HG03565 (cell line): ENCODE measurements at regions not wholly inside any gene's neighbourhood (a gene's known extent, or its start where the extent isn't known, plus 50 kb on each side); places are given as distances from the start of the nearest gene placed in this dataset.

Experiments
- ATAC-seq: cut with Tn5 transposase; IDR thresholded peaks from one replicate; pipeline ENCODE4 v1.9.1; 2021; ENCODE audit warnings: mild to moderate bottlenecking, moderate library complexity; ENCODE audit not compliant: unreplicated experiment

DNA sequence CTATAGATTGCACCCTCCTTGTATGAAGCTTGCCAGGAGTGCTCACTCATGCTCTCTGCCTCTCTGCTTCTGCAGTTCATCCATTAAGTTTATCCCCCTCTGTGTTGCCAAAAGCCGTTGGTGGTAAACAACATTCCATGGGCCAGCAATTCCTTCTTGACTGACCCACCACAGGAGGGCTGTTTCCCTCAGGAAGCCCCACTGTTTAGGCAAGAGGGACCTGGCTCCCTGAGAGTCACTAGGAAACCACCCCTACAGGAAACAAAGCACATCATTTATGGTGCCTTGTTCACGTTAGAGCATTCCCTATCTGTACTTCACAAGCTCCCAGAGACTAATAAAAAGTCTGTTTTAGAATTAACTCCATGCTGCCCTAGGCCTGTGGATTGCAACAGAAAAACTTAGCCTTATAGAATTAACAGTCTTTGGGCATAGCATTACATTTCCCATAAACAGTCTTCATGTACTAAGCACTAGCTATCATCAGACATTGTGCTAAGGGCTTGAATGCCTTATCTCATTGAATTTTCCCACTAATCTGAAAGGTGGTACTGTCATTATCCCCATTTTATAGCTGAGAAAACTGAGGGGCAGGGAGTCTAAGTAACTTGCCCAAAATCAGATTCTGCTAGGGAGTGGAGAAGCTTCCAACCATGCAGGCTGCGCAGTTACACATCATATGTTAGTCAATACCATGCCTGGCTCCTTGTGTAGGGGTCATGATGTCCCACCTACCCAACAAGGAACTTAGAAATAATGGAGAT, 149.9 kb downstream of the SHQ1 start:
- ATAC-seq, result no peak

DNA sequence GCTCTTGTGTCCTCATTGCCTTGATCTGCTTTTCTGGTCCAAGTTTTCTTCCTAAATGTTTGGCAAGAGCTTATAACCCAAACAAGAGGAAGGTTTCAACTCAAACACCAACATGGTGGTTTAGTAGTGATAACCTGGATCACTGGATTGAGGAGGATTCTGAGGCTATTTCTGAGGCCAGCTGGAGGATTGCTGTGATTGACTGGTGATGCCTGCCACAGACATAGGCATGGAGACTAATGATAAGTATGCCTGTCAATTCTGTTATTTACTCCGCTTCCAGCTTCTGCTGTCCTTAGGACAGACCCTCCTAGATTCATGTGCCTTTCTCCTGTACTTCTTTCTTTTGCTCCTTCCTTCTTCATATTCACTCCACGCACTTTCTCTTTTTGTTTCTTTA, 150.5 kb downstream of the SHQ1 start:
- ATAC-seq, result no peak

DNA sequence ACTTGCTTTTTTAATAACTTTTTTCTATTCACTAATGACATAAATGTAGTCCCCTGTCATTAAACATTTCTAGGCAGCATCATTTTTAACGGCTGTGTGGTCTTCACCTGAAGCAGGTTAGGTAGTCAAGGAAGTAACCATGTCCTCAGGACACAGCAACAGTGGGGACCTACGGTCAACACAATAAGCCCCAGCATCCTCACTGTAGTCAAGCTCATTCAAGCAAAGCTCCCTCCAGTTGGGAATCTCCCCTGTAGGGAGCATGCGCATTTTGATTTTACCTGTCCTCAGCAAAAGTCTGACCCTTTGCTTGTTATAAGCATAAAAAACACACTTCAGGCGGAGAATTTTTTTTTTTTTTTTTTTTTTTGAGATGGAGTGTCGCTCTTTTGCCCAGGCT, 151.4 kb downstream of the SHQ1 start:
- ATAC-seq, result no peak

DNA sequence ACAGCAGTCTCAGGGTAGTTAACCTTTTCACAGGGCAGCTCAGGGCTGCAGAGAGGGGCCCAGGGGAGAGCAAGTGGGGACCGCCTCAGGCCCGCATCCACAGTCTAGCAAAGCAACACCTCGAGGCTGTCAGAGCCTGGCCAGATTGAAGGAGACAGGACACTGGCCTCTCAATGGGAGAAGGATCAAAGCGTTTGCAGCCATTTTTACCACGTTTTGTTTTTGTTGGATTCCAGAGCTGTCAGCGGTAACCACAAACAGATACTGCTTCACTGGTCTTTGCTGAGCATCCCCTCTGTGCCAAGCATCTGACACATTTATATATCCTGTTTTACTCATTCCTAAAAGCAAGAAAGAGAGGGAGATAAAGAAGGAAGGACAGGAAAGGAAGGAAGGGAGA, 153.8 kb downstream of the SHQ1 start:
- ATAC-seq, result no peak

DNA sequence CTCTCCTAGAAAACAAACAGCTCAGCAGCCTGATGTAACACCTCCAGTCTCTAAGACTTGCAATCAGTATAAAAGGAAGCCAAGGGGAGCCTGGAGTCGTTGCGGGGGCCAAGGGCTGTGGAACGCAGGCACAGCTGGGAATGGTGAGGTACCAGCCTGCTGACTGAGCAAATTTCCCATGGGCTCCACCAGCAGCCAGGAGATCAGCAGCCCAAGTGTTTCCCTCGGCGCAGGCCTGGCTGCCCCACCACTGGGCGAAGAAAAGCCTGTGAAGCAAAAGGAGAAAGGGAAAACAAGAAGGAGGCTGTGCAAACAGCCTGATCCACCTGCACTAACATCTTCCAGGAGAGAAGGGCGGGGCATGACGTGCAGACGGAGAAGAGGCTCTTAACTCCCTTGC, 155.3 kb downstream of the SHQ1 start:
- no peak for ATAC-seq

DNA sequence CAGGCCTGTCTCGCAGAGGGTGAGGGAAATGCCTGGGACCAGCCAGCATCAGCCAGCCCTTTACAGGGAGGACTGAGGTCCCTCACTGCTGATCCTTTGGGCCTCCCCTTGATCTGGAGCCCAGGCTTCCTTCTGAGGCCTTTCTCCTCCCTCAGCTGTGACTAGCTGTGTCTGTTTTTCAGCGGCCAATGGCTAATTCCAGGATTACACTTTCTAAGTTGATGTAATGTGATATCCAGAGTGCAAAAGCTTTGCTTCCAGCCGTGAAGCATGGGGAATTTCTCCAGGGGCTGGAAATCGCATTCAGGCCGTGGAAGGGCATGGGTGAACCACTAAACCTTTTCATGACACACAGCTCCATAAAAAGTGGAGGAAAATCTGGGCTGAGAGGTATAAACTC, 157.6 kb downstream of the SHQ1 start:
- no peak for ATAC-seq

DNA sequence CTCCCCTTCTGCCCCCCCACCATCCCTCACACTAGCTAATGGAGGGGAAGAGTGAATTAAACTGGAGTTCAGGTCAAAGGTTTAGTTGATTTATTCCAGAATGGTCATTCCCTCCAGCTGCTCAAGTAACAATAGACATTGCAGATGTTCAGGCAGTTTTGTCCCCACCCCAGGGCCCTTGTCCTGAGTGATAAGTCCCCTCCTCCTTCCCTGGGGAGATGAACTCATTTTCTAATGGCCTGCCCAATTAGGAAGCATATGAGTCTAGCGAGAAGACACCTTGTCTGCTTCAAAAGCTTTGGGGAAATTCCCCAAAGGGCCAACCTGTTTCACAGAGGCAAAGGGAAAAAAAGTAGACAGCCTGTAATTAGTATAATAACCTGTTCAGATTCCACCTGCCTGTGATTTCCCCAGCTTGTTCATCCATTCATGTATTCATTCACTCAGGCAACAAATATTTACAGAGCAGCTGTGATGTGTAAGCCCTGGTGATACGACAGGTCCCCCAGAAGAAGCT, 165.3 kb downstream of the SHQ1 start:
- ATAC-seq, result peak; percentile 60

DNA sequence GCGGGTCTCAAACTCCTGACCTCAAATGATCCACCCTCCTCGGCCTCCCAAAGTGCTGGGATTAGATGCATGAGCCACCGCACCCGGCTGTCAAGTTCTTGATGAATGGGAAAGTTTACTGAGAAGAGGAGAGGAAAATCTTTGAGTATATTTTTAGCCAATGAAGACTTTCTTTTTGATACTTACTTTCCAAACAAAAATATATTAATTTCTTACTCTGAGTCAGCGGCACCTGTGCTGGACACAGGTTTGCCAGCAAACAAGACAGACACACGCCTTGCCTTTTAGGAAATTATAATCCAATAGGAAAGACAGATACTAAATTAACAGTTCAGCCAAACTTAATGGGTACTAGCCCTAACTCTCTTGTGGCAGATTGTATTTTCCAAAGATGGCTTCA, 166.6 kb downstream of the SHQ1 start:
- ATAC-seq, result no peak

DNA sequence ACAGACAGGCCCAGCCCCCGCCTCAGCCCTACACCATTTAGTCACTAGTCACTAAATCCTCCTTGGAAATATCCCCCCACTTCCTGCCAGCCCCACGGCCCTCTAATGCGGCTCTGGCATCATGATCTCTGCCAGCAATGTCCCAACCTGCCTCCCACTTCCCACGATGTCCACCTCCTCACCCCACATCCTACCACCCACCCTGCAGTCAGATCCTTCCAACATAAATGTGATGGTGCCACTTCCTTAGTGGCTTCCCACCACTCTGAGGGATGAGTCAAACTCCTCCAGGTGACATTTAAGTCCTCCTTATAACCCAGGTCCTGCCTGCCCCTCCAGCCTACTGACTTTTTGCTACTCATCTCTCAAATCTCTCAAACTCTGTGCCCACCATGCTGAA, 167.5 kb downstream of the SHQ1 start:
- no peak for ATAC-seq

DNA sequence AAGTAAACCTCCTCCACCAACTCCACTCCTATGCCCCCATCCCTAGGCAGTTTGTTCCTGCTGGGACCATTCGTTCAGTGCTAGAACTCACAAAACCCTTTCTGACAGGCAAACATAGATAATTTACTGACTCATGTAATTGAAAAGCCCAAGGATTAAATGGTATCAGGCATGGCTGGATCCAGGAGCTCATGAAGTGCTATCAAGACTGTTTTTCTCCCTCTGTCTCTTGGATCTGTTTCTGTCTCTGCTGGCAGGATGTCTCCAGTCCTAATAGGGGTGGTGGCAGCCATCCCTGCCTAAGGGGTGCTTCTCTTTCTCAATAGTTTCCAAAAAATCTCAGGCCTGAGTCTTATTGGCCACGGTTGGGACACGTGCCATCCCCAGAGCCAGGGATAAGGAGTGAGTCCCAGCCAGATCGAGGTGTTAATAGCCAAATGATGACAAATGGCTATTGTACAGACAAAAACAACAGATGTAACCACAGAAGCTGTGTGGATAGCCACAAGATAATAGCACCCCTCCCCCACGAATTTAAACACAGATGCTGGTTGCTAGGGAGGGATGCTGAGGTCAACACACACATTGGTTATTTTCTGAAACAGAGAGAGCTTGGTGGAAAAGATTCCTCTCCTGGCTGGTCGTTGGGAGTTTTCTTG, 168.6 kb downstream of the SHQ1 start:
- ATAC-seq, result no peak

DNA sequence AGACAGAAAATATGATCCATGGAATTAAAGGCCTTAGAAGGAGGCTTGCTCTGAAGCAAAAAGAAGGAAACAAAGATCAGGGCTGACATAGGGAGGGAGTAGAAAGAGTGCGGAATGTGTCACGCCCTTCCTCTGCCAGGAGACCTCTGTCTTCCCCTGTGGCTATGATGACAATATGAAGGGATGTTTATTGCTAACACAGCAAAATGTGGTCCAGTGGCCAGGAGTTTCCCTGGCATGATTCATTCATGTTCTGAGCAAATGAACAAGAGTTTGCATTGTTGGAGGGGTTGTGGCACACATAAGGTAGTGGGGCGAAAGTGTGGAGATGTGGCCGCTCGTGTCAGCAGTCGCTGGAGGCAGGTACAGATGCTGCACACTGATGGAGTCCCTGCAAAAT, 169.4 kb downstream of the SHQ1 start:
- no peak for ATAC-seq

DNA sequence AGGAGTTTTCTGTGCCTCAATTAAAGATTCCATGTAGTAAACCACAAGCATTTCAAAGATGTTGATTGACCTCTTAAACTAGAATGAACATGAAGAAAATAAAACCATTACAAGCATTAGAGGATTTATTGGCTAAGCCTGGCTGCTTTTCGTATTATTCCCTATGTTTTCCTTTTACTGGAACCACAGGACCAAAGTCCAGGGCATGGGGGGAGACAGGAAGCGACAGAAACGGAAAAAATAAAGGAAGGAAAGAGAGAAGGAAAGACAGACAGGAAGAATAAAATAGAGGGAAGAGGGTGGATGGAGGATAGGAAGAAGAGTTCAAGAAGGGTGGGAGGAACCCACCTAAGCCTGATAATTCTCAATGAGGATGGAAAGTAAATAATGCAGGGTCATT, 169.9 kb downstream of the SHQ1 start:
- no peak for ATAC-seq

DNA sequence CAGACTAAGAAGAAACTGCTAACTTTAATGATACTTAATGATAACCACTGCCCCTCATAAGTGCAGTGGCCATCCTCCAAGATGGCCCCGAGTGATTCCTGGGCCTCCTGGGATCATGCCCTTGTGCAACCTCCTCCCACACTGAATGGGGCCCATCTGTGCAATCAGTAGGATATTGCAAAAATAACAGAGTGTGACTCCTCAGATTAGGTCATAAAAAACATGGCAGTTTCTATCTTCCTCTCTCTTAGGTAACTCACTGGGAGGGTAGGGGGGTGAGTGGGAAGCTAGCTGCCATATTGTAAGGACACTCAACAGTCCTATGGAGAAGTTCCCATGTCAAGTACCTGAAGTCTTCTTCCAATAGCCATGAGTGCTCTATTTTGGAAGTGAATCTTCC, 173.0 kb downstream of the SHQ1 start:
- no peak for ATAC-seq

DNA sequence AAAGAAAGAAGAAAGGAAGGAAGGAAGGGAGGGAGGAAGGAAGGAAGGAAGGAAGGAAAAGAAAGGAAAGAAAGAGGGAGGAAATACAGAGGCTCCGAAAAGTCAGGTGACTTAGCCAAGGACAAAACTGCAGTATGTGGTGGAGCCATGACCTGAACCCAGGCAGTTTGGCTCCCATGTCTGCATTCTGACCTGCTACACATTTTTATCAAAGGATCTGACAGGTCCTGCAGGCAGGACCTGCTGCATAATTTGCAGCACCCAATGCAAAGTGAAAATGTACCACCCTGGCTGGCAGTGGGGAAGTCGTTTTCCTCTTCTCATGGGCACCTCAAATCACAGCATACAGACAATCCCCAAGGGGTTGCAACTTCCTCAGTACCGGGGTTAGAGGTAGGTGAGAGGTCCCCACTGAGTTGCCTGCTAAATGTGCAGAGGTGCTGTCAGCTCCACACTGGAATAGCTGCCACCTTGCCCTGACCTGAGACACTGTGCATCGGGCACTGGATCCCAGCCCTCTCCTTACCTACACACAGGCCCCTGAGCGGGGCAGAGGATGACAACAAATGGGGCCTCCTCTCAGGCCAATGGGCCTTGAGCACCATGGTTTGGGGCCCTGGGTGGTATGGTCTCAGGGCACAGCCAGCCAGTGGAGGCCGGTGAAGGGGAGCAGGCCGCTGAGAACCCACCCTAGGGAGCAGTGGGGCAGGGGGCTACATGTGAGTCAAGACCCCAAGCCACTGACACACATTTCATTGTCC, 175.1 kb downstream of the SHQ1 start:
- ATAC-seq, result no peak

DNA sequence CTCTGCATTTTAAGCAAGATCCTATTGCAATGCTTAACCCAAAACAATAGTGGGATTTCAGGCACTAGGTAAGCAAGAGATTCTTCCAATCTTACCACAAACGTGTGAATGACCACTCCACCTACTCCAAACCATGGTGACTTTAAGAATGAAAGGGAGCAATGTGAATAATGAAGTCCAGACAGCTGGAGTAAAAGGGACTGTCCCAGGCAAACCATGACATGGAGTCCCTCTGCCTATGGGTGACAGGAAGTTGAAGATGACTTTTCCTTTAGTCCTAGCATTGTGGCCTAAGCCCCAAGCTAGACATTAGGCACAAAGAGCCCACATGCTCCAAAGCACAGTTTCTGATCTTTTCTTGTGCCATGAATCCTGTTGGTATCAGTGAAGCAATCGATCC, 179.0 kb downstream of the SHQ1 start:
- no peak for ATAC-seq

DNA sequence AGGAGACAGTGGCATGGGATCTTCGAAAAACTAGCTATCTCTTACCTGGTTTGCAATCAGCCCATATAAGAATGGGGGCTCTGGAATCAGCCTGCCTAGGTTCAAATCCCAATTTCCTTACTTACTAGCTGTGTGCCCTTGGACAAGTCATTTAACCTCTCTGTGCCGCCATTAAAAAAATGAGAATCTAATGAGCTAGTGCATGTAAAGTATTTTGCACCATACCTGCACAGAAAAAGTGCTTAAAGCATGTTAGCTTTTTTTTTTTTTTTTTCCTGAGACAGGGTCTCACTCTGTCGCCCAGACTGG, 181.8 kb downstream of the SHQ1 start:
- ATAC-seq, result no peak

DNA sequence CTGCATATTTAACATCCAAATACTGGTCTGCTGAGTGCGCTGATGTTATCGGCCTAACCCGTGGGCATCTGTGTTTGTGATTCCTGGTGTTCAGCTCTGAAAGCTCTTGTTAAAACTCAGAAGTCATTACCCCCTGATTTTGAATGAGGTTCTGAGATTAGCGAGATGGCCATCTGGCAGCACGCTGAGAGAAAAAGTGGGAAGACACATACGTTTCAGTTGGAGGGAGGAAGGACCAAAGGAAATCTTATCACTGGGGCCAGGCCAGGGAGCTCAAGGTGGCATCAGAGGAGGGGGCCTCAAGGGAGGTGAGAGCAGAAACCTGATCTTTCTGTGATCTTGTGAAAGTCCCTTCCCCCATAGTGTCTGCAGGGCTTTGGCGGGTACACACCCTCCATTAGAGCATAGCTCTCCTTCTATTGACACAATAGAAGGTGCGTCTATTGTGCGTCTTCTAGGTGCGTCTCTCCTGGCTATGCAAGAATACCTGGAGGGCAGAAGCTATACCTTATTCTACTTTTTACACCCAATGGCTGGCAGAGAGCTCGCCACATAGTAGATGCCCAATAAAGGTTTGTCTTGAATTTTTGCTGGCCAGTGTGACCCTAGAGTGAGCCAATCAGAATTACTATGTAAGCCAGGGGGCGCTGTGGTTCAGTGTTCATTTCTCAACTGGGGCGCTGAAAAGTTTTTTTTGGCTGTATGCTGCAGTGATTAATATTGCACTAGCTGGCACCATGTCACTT, 182.4 kb downstream of the SHQ1 start:
- no peak for ATAC-seq

DNA sequence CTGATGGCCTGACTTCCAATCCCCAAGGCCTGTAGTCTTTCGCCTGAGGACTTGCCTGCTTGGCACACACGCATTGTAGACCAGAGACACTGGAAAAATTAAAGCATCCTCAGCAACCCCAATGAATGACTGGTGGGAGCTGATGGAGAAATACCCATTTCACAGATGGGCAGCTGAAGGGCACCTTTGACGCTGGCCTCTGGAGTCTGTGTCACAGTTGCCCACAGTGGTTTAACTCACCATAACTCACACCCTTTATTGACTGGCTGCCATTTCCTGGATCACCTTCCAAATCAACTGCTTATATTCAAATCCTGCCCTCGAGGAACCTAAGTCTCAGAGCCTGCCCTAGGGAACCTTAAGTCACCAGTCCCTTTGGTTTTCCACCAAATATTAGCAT, 183.1 kb downstream of the SHQ1 start:
- ATAC-seq, result no peak

DNA sequence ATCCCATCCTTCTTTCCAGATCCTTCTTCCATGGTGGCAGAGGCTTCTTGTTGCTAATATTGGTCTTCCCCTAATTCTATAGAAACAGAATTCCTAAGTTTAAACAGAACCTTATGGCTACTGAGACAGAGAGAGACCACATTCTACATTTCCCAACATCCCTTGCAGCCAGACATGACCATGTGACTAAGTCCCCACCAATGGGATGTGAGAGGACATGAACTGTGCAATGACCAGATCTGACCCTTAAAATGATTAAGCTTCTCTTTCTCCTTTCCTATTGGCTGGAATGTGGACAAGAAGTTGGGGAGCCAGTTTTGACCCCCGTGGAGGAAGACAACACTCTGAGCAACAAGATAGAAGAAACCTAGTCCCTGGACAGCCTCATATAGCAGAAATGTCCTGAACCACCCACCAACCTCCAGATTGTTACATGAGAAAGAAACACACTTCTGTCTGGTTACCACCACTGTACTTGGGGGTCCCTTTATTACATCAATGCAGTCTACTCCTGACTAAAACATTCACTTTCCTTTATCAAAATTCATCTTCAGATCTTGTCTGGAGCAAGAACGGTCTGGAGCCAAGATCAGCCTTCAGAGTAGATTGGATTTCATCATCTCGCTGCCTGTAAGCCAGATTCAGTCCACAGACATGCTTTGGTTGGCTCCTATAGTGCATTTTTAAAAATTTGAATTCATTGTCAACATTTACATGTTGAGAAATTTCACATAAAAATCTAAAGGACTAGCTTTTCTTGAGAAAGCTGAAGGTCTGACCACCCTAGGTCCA, 183.9 kb downstream of the SHQ1 start:
- ATAC-seq, result no peak

DNA sequence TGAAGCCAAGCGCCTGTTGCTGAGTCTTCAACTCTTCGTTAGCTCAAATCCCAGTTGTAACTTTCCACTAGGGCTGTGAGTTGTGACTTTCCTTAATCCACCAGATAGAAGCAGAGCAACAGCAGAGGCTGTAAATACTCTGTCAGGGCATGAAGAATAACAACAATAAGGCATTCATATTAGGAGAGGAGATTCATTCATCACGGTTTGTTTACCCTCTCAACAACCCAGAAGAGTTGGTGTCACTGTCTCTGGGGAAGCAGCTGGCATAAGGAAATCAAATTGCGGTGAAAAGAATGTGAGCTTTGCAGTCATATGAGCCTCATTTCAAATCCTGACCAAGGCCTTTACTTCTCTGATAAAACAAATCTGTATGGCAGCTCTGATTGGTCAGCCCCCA, 184.8 kb downstream of the SHQ1 start:
- no peak for ATAC-seq

DNA sequence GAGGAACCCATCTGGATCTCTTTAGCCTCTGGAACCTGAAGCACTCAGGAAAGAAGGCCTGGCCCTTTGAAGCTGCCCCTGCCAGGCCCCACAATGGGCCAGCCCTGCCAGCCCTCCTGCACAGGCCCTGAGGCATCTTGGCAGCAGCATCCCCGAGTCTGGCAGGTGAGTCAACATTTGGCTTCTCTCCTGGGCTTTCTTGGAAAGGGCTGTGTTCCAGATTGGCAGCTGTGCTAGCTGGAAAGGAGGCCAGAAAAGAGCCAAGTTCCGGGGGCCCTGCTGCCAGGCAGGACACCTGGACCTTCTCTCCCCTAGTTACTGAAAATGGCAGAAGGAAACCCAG, 187.2 kb downstream of the SHQ1 start:
- ATAC-seq, result no peak
